Small intestine (tissue), 7 donors: ENCODE measurements at regions not wholly inside any gene's neighbourhood (a gene's known extent, or its start where the extent isn't known, plus 50 kb on each side); places are given as distances from the start of the nearest gene placed in this dataset.
"Not testable (repeated sequence)": the region's sequence is repeated elsewhere in the genome, so short reads cannot be mapped to it uniquely, and the experiment has no call there.

Source experiments
- DNase-seq, 2 donors: peaks; one replicate each; pipeline versions ENCODE4 v3.0.0 to v3.0.0-alpha.2; 2013
- FAIRE-seq: peaks from 2 replicates; lab custom pipeline; 2012; peaks lifted over from hg19 to GRCh38; lab: Jason Lieb, UNC
- H3K27ac ChIP-seq, 3 donors: one replicate each; pipeline ENCODE4 v1.5.1; 2013; ENCODE audit warnings: low read length in 2 of 3, mild to moderate bottlenecking in 2 of 3, control low read depth in 1 of 3, inconsistent platforms in 1 of 3, low read depth in 1 of 3, moderate library complexity in 1 of 3
- H3K27me3 ChIP-seq, 3 donors: one replicate each; pipeline ENCODE4 v1.6.1; 2013; ENCODE audit warnings: low read length in 3 of 3, inconsistent platforms in 1 of 3; ENCODE audit not compliant: control insufficient read depth in 3 of 3, insufficient read depth in 3 of 3
- H3K36me3 ChIP-seq, 3 donors: one replicate each; pipeline ENCODE4 v1.6.1; 2013; ENCODE audit warnings: low read length in 3 of 3, inconsistent platforms in 1 of 3, low read depth in 1 of 3, mild to moderate bottlenecking in 1 of 3, moderate library complexity in 1 of 3; ENCODE audit not compliant: control insufficient read depth in 3 of 3, insufficient read depth in 2 of 3
- H3K4me1 ChIP-seq, 3 donors: one replicate each; pipeline ENCODE4 v1.6.1; 2013; ENCODE audit warnings: low read length in 2 of 3, inconsistent platforms in 1 of 3, low read depth in 1 of 3, mild to moderate bottlenecking in 1 of 3, moderate library complexity in 1 of 3; ENCODE audit not compliant: control insufficient read depth in 3 of 3, insufficient read depth in 2 of 3
- H3K4me3 ChIP-seq, 3 donors: one replicate each; pipeline ENCODE4 v1.5.1; 2013; ENCODE audit warnings: low read length in 3 of 3, control low read depth in 1 of 3, inconsistent platforms in 1 of 3, low read depth in 1 of 3, mild to moderate bottlenecking in 1 of 3, moderate library complexity in 1 of 3
- H3K9me3 ChIP-seq, 2 donors: one replicate each; pipeline ENCODE4 v1.6.1; 2013; ENCODE audit warnings: low read depth in 1 of 2, low read length in 1 of 2; ENCODE audit not compliant: control insufficient read depth in 2 of 2, insufficient read depth in 1 of 2
- WGBS, 3 donors: extraction: QIAGEN DNeasy Blood & Tissue Kit; methylation state at CpG; one replicate each; pipeline ENCODE4 v1.1.7; 2013; 5-methylcytosine and 5-hydroxymethylcytosine counted together
- donor health status: healthy with polysubstance abuse.
- donor health status: control.
- donor health status: control.
- donor health status: Bipolar disorder and iron deficiency.
- donor health status: healthy.

GRCh38 chr2:107743274-107743673 is 83.4 kb upstream of the RGPD4 start:
- Histone ChIP-seq H3K4me3 (no peak overlapping the region), H3K36me3 (no peaks in the 10 kb centered on the region), H3K9me3 (no peaks in the 10 kb centered on the region), H3K27me3 (no peaks in the 10 kb centered on the region), H3K27ac (no peak overlapping the region), H3K4me1 (no peaks in the 10 kb centered on the region)
- DNase-seq (no peak), FAIRE-seq (no peak)
- WGBS, 3 donors = 79 to 84% (median 82%) methylated on average over 5 of the region's 5 CpGs

- H3K27ac ChIP-seq = no peak overlapping the region
- DNase-seq = no peak
- H3K4me1 ChIP-seq = no peaks in the 10 kb centered on the region
- no peaks in the 10 kb centered on the region for H3K9me3 ChIP-seq
- no peak overlapping the region for H3K4me3 ChIP-seq
- WGBS, 3 donors = 69 to 77% (median 70%) methylated on average over 3 of the region's 3 CpGs
- no peaks in the 10 kb centered on the region for H3K27me3 ChIP-seq
- FAIRE-seq = no peak
- no peaks in the 10 kb centered on the region for H3K36me3 ChIP-seq
Observed at GRCh38 chr2:107745100-107745499, 81.6 kb upstream of the RGPD4 start.

- H3K4me1 ChIP-seq, H3K36me3 ChIP-seq, H3K9me3 ChIP-seq, H3K4me3 ChIP-seq, FAIRE-seq, H3K27ac ChIP-seq, DNase-seq, H3K27me3 ChIP-seq: not testable (repeated sequence)
- WGBS, 3 donors = 82 to 90% (median 88%) methylated on average over 13 of the region's 13 CpGs
Observed at GRCh38 chr2:107746552-107747198, 80.0 kb upstream of the RGPD4 start.

GRCh38 chr2:107747199-107747963 is 79.3 kb upstream of the RGPD4 start:
- not testable (repeated sequence) for H3K9me3 ChIP-seq, H3K4me1 ChIP-seq, DNase-seq, H3K36me3 ChIP-seq, FAIRE-seq, H3K4me3 ChIP-seq, H3K27me3 ChIP-seq, H3K27ac ChIP-seq
- WGBS, 3 donors = 91 to 96% (median 95%) methylated on average over 40 to 51 of the region's 51 CpGs

GRCh38 chr2:107747964-107748583 is 78.6 kb upstream of the RGPD4 start:
- H3K9me3 ChIP-seq = no peaks in the 10 kb centered on the region
- no peaks in the 10 kb centered on the region for H3K36me3 ChIP-seq
- 94 to 96% (median 96%) methylated on average over 15 of the region's 15 CpGs for WGBS, 3 donors
- H3K27me3 ChIP-seq = no peaks in the 10 kb centered on the region
- H3K4me3 ChIP-seq = no peak overlapping the region
- no peak for FAIRE-seq
- H3K4me1 ChIP-seq = no peaks in the 10 kb centered on the region
- H3K27ac ChIP-seq = no peak overlapping the region
- no peak for DNase-seq

- no peaks in the 10 kb centered on the region for H3K27me3 ChIP-seq
- 82 to 87% (median 84%) methylated on average over 3 of the region's 3 CpGs for WGBS, 3 donors
- no peaks in the 10 kb centered on the region for H3K4me1 ChIP-seq
- DNase-seq (no peak), FAIRE-seq (no peak)
- H3K9me3 ChIP-seq = no peaks in the 10 kb centered on the region
- H3K4me3 ChIP-seq = no peak overlapping the region
- no peak overlapping the region for H3K27ac ChIP-seq
- H3K36me3 ChIP-seq = no peaks in the 10 kb centered on the region
Observed at GRCh38 chr2:107751936-107752335, 74.8 kb upstream of the RGPD4 start.

GRCh38 chr2:107753806-107754205 is 72.9 kb upstream of the RGPD4 start:
- DNase-seq, H3K4me3 ChIP-seq, H3K27me3 ChIP-seq, FAIRE-seq, H3K27ac ChIP-seq, H3K36me3 ChIP-seq, H3K9me3 ChIP-seq, H3K4me1 ChIP-seq: not testable (repeated sequence)
- WGBS, 3 donors = 75 to 85% (median 78%) methylated on average over 8 of the region's 8 CpGs

- WGBS, 3 donors = 79 to 86% (median 85%) methylated on average over 5 of the region's 5 CpGs
- H3K9me3 ChIP-seq = no peaks in the 10 kb centered on the region
- H3K27ac ChIP-seq = no peak overlapping the region
- H3K27me3 ChIP-seq = no peaks in the 10 kb centered on the region
- H3K4me1 ChIP-seq = no peaks in the 10 kb centered on the region
- no peak for FAIRE-seq
- DNase-seq = no peak
- H3K4me3 ChIP-seq = no peak overlapping the region
- H3K36me3 ChIP-seq = no peaks in the 10 kb centered on the region
Observed at GRCh38 chr2:107757223-107757622, 69.5 kb upstream of the RGPD4 start.
